GM21423 (cell line): ENCODE measurements at regions not wholly inside any gene's neighbourhood (a gene's known extent, or its start where the extent isn't known, plus 50 kb on each side); places are given as distances from the start of the nearest gene placed in this dataset.
A peak's percentile ranks its signal among the peaks of the same experiment; 100 is the strongest.
"Not testable (repeated sequence)": the region's sequence is repeated elsewhere in the genome, so short reads cannot be mapped to it uniquely, and the experiment has no call there.

Experiments
- ATAC-seq: cut with Tn5 transposase; IDR thresholded peaks from one replicate; pipeline ENCODE4 v1.9.1; 2021; ENCODE audit warnings: mild to moderate bottlenecking, moderate library complexity; ENCODE audit not compliant: unreplicated experiment

GRCh38 chr10:80697926-80698325 lies 160.2 kb downstream of the SH2D4B start:
- no peak for ATAC-seq

GRCh38 chr10:80699602-80700039 lies 161.9 kb downstream of the SH2D4B start:
- peak; percentile 90 for ATAC-seq

GRCh38 chr10:80700252-80700651 lies 162.6 kb downstream of the SH2D4B start:
- ATAC-seq = no peak

- ATAC-seq = no peak
These were observed 163.2 kb downstream of the SH2D4B start for GRCh38 chr10:80700760-80701444.

- ATAC-seq = no peak
These were observed 164.0 kb downstream of the SH2D4B start for GRCh38 chr10:80701706-80702105.

- ATAC-seq = no peak
These were observed 164.4 kb downstream of the SH2D4B start for GRCh38 chr10:80702143-80702542.

GRCh38 chr10:80705899-80706298 lies 168.2 kb downstream of the SH2D4B start:
- ATAC-seq = no peak

GRCh38 chr10:80708185-80708584 lies 170.5 kb downstream of the SH2D4B start:
- ATAC-seq = no peak

GRCh38 chr10:80708808-80709207 lies 171.1 kb downstream of the SH2D4B start:
- no peak for ATAC-seq

GRCh38 chr10:80709866-80710265 lies 172.2 kb downstream of the SH2D4B start:
- no peak for ATAC-seq

- no peak for ATAC-seq
These were observed 175.8 kb downstream of the SH2D4B start for GRCh38 chr10:80713398-80713928.

GRCh38 chr10:80714566-80714965 lies 176.9 kb downstream of the SH2D4B start:
- no peak for ATAC-seq

- no peak for ATAC-seq
These were observed 180.3 kb downstream of the SH2D4B start for GRCh38 chr10:80718024-80718423.

- ATAC-seq = no peak
These were observed 182.2 kb downstream of the SH2D4B start for GRCh38 chr10:80719935-80720334.

GRCh38 chr10:80720549-80720948 lies 182.8 kb downstream of the SH2D4B start:
- ATAC-seq = no peak

- not testable (repeated sequence) for ATAC-seq
These were observed 190.7 kb downstream of the SH2D4B start for GRCh38 chr10:80728354-80728753.

- no peak for ATAC-seq
These were observed 192.2 kb downstream of the SH2D4B start for GRCh38 chr10:80729896-80730295.

GRCh38 chr10:80730522-80730921 lies 192.8 kb downstream of the SH2D4B start:
- ATAC-seq = no peak

- ATAC-seq = no peak
These were observed 196.9 kb downstream of the SH2D4B start for GRCh38 chr10:80734589-80734988.

- no peak for ATAC-seq
These were observed 199.5 kb downstream of the SH2D4B start for GRCh38 chr10:80737209-80737608.

GRCh38 chr10:80739328-80739727 lies 201.6 kb downstream of the SH2D4B start:
- ATAC-seq = no peak

- ATAC-seq = no peak
These were observed 202.4 kb downstream of the SH2D4B start for GRCh38 chr10:80739963-80740715.
